HFF-Myc (cell line): ENCODE measurements at regions not wholly inside any gene's neighbourhood (a gene's known extent, or its start where the extent isn't known, plus 50 kb on each side); places are given as distances from the start of the nearest gene placed in this dataset.

Experiments
- DNase-seq: peaks from one replicate; pipeline ENCODE4 v3.0.0-alpha.2; 2011; ENCODE audit warnings: low read depth; ENCODE audit errors: extremely low read depth
- H3K4me3 ChIP-seq: replicated peaks from 2 replicates; pipeline ENCODE4 v1.5.1; 2011; ENCODE audit warnings: low read depth, mild to moderate bottlenecking, control low read depth, low read length
- CTCF ChIP-seq: IDR thresholded peaks from 2 replicates; pipeline ENCODE4 v1.5.1; 2012; ENCODE audit warnings: mild to moderate bottlenecking, low read depth, low read length, control low read depth; ENCODE audit errors: missing control alignments

DNA sequence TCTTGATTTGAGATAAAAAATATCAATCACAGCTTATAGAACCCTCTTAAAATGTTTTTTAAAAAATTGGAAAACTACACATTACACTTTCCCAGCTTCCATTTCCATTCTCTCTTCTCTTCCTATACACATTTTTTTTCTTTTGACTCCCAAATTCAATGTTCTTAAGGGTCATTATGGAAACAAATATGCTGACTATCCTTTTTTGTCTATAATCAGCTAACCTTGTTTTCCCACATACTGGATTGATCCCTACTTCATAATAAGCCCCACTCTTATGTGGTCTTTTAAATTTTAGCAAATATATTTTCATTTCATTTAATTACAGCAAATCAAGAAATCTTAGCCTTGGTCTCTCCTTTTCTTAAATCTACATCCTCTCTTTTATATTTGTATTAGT is 378.4 kb downstream of the MEI4 start:
- no peak for DNase-seq
- no peak for TF ChIP-seq CTCF

GRCh38 chr6:78059171-78059570 is 406.3 kb downstream of the MEI4 start:
- H3K4me3 ChIP-seq: no peak overlapping the region
- no peak for DNase-seq
- TF ChIP-seq CTCF: no peak

More for the DNA sequence above, 378.4 kb downstream of the MEI4 start:
- H3K4me3 ChIP-seq: no peak overlapping the region

DNA sequence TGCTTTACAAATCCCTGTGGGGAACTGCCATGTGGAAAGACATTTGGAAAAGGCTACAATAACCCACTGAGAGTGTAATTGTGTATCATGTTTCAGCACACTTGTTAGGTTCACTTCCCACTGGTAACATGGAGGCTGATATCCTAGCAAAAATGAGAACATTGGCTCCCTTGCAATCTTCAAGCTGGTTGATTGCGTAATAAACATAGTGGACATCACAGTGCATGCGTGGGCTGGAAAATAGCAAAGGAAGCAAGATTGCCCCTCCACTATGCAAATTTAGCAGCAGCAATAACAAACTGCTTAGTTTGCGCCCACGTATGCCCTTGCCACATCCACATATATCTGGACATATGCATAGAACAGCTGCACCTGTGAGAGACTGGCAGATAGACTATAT is 410.2 kb downstream of the MEI4 start:
- H3K4me3 ChIP-seq: no peak overlapping the region
- no peak for DNase-seq
- TF ChIP-seq CTCF: no peak

GRCh38 chr6:78076371-78076770 is 423.5 kb downstream of the MEI4 start:
- DNase-seq: no peak
- H3K4me3 ChIP-seq: no peak overlapping the region
- no peak for TF ChIP-seq CTCF

GRCh38 chr6:78089531-78089930 is 436.7 kb downstream of the MEI4 start:
- H3K4me3 ChIP-seq: no peak overlapping the region
- no peak for TF ChIP-seq CTCF
- no peak for DNase-seq

- TF ChIP-seq CTCF: no peak
- H3K4me3 ChIP-seq: no peak overlapping the region
- no peak for DNase-seq
Observed at GRCh38 chr6:78093906-78094305, 441.1 kb downstream of the MEI4 start.

- DNase-seq: no peak
- no peak overlapping the region for H3K4me3 ChIP-seq
- TF ChIP-seq CTCF: no peak
Observed at GRCh38 chr6:78101387-78101786, 448.5 kb downstream of the MEI4 start.
